ENCODE measurements at regions not wholly inside any gene's neighbourhood (a gene's known extent, or its start where the extent isn't known, plus 50 kb on each side); places are given as distances from the start of the nearest gene placed in this dataset.

- Mint-ChIP-seq H3K27me3 (ENCODE audit: low read depth) (peaks cover 4% of the 10 kb centered on the region), H3K9me3 (ENCODE audit: low read depth) (peaks cover 5% of the 10 kb centered on the region), H3K4me1 (ENCODE audit: low read depth) (peaks cover under 1% of the 10 kb centered on the region), H3K36me3 (ENCODE audit: low read depth) (no peaks in the 10 kb centered on the region), H3K4me3 (ENCODE audit: unreplicated experiment) (no peak overlapping the region), H3K27ac (ENCODE audit: unreplicated experiment) (no peak overlapping the region)
- DNase-seq (ENCODE audit: low spot score) = no peak
- TF ChIP-seq CTCF (IDR thresholded peaks at IDR 0.05) = no peak
Observed at GRCh38 chr13:73195091-73195490, 136.3 kb downstream of the KLF5 start.

GRCh38 chr13:73194310-73194709 is 135.5 kb downstream of the KLF5 start:
- no peak overlapping the region for H3K27ac Mint-ChIP-seq (ENCODE audit: unreplicated experiment)
- no peak overlapping the region for H3K4me3 Mint-ChIP-seq (ENCODE audit: unreplicated experiment)

GRCh38 chr13:73193554-73193953 is 134.7 kb downstream of the KLF5 start:
- no peak for DNase-seq (ENCODE audit: low spot score)
- Mint-ChIP-seq H3K4me3 (ENCODE audit: unreplicated experiment) (no peak overlapping the region), H3K36me3 (ENCODE audit: low read depth) (no peaks in the 10 kb centered on the region), H3K4me1 (ENCODE audit: low read depth) (peaks cover 8% of the 10 kb centered on the region), H3K9me3 (ENCODE audit: low read depth) (peaks cover 5% of the 10 kb centered on the region), H3K27ac (ENCODE audit: unreplicated experiment) (no peak overlapping the region), H3K27me3 (ENCODE audit: low read depth) (peaks cover 5% of the 10 kb centered on the region)
- no peak for TF ChIP-seq CTCF (IDR thresholded peaks at IDR 0.05)

More at GRCh38 chr13:73194310-73194709, 135.5 kb downstream of the KLF5 start:
- H3K9me3 Mint-ChIP-seq (ENCODE audit: low read depth) = peaks cover 5% of the 10 kb centered on the region
- peaks cover 8% of the 10 kb centered on the region for H3K4me1 Mint-ChIP-seq (ENCODE audit: low read depth)
- DNase-seq (ENCODE audit: low spot score) = no peak
- no peak for TF ChIP-seq CTCF (IDR thresholded peaks at IDR 0.05)
- H3K36me3 Mint-ChIP-seq (ENCODE audit: low read depth) = no peaks in the 10 kb centered on the region
- peaks cover 5% of the 10 kb centered on the region for H3K27me3 Mint-ChIP-seq (ENCODE audit: low read depth)

GRCh38 chr13:73190477-73190876 is 131.7 kb downstream of the KLF5 start:
- H3K27ac Mint-ChIP-seq (ENCODE audit: unreplicated experiment) = no peak overlapping the region
- H3K4me3 Mint-ChIP-seq (ENCODE audit: unreplicated experiment) = no peak overlapping the region
- TF ChIP-seq CTCF (IDR thresholded peaks at IDR 0.05) = no peak

GRCh38 chr13:73189776-73190175 is 131.0 kb downstream of the KLF5 start:
- H3K36me3 Mint-ChIP-seq (ENCODE audit: low read depth) = peaks cover 1% of the 10 kb centered on the region
- DNase-seq (ENCODE audit: low spot score) = no peak
- peak overlapping the region; percentile 34 for H3K27ac Mint-ChIP-seq (ENCODE audit: unreplicated experiment)
- no peak for TF ChIP-seq CTCF (IDR thresholded peaks at IDR 0.05)
- H3K4me3 Mint-ChIP-seq (ENCODE audit: unreplicated experiment) = no peak overlapping the region
- H3K9me3 Mint-ChIP-seq (ENCODE audit: low read depth) = peaks cover 5% of the 10 kb centered on the region
- peaks cover 8% of the 10 kb centered on the region for H3K4me1 Mint-ChIP-seq (ENCODE audit: low read depth)
- H3K27me3 Mint-ChIP-seq (ENCODE audit: low read depth) = peaks cover 4% of the 10 kb centered on the region

More at GRCh38 chr13:73190477-73190876, 131.7 kb downstream of the KLF5 start:
- peaks cover 4% of the 10 kb centered on the region for H3K27me3 Mint-ChIP-seq (ENCODE audit: low read depth)
- peaks cover 5% of the 10 kb centered on the region for H3K9me3 Mint-ChIP-seq (ENCODE audit: low read depth)
- DNase-seq (ENCODE audit: low spot score) = no peak
- peaks cover 8% of the 10 kb centered on the region for H3K4me1 Mint-ChIP-seq (ENCODE audit: low read depth)
- H3K36me3 Mint-ChIP-seq (ENCODE audit: low read depth) = peaks cover 1% of the 10 kb centered on the region

Data from chondrocyte (in vitro differentiated cells).